Activated CD4-positive, alpha-beta memory T cell treated with anti-CD3 and anti-CD28 coated beads for 36 hours (primary cell): ENCODE measurements at regions not wholly inside any gene's neighbourhood (a gene's known extent, or its start where the extent isn't known, plus 50 kb on each side); places are given as distances from the start of the nearest gene placed in this dataset.

Source experiments
- CTCF ChIA-PET: fragments of 350-600 bp; sonication (Branson Sonifier 250); formaldehyde crosslinking; loops from one replicate; lab custom pipeline; 2021; ENCODE audit warnings: antibody characterized with exemption, inconsistent platforms; lab: Charles Lee
- POLR2A ChIA-PET: fragments of 350-600 bp; sonication (Branson Sonifier 250); formaldehyde crosslinking; loops from one replicate; lab custom pipeline; 2021; ENCODE audit warnings: antibody characterized with exemption; lab: Charles Lee
- DNase-seq: peaks from one replicate; pipeline ENCODE4 v3.0.0-alpha.2; 2020
- H3K27ac Mint-ChIP-seq: one replicate; pipeline ENCODE4 v1.8.0; 2021; ENCODE audit warnings: mixed read lengths
- H3K27me3 Mint-ChIP-seq: one replicate; pipeline ENCODE4 v1.8.0; 2021; ENCODE audit warnings: mixed read lengths
- H3K36me3 Mint-ChIP-seq: one replicate; pipeline ENCODE4 v1.8.0; 2021; ENCODE audit warnings: mixed read lengths
- H3K4me1 Mint-ChIP-seq: one replicate; pipeline ENCODE4 v1.8.0; 2021; ENCODE audit warnings: low read depth, mixed read lengths
- H3K4me3 Mint-ChIP-seq: one replicate; pipeline ENCODE4 v1.8.0; 2021; ENCODE audit warnings: mild to moderate bottlenecking, mixed read lengths
- H3K9me3 Mint-ChIP-seq: one replicate; pipeline ENCODE4 v1.8.0; 2021; ENCODE audit warnings: mixed read lengths
- intact Hi-C: fragments of 100-400 bp; cut with micrococcal nuclease; formaldehyde crosslinking; loops from one replicate; pipeline ENCODE4 v1.15.1; 2023

DNA sequence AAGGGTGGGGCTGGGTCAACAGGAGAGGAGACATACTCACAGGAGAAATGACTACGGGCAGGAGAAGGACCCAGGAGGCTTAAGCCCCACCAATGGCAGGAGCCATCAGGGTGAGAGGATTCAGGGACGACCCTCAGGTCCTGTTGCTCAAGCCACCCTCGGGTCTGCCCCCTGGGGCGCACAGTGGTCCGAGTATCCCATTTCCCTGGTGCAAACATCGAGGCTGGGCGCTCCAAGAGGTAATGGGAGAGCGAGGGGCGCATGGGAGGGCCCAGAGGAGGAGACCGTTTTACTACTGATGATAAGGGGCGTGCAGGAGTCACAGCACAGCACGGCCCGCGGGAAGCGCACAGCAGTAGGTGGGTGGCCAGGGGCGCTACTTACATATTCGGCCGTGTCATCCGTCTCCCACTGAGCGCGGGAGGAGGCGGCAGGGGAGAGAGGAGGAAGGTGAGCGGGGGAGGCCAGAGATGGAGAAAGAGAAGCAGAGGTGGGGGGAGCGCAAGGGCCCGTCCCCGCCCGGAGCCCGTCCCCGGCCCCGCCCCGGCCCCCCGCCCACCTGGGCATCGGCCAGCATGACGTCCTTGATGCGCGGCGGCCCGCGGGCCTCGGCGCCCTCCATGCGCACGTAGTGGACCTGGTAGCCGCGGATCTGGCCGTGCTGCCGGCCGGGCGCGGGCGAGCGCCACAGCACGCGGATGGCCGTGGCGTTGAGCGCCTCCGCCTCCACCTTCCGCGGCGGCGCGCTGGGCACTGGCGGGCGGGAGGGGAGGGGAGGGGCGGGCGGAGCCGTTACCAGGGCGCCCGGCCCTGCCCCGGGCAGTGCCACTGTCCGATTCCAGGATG is 111.5 kb downstream of the PTPRS start:
- H3K4me3 Mint-ChIP-seq: no peak overlapping the region
- ChIA-PET CTCF (no interaction called here), POLR2A (no interaction called here)
- H3K9me3 Mint-ChIP-seq: no peaks in the 10 kb centered on the region
- H3K27me3 Mint-ChIP-seq: peaks cover 17% of the 10 kb centered on the region
- H3K4me1 Mint-ChIP-seq: peaks cover 7% of the 10 kb centered on the region
- no peak for DNase-seq
- intact Hi-C loops: no loop called here
- no peaks in the 10 kb centered on the region for H3K36me3 Mint-ChIP-seq
- no peak overlapping the region for H3K27ac Mint-ChIP-seq

DNA sequence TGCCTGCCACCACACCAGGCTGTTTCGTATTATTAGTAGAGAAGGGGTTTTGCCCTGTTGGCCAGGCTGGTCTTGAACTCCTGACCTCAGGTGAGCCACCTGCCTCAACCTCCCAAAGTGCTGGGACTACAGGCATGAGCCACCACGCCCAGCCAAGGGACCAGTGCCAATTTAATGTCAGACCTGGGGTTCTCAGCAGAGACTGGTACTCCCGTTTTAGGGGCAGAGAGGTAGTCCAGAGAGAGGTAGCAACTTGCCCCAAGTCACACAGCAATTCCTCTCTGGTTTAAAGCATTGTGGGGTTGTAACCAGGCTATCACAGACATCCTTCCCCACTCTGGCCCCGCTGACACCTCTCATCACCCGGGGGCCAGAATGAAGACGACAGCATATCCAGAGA is 112.1 kb downstream of the PTPRS start:
- CTCF ChIA-PET: no interaction called here
- intact Hi-C loops: no loop called here
- Mint-ChIP-seq H3K4me1 (peaks cover 7% of the 10 kb centered on the region), H3K36me3 (no peaks in the 10 kb centered on the region), H3K27me3 (peaks cover 17% of the 10 kb centered on the region), H3K27ac (no peak overlapping the region), H3K9me3 (no peaks in the 10 kb centered on the region), H3K4me3 (no peak overlapping the region)
- POLR2A ChIA-PET: no interaction called here
- no peak for DNase-seq

DNA sequence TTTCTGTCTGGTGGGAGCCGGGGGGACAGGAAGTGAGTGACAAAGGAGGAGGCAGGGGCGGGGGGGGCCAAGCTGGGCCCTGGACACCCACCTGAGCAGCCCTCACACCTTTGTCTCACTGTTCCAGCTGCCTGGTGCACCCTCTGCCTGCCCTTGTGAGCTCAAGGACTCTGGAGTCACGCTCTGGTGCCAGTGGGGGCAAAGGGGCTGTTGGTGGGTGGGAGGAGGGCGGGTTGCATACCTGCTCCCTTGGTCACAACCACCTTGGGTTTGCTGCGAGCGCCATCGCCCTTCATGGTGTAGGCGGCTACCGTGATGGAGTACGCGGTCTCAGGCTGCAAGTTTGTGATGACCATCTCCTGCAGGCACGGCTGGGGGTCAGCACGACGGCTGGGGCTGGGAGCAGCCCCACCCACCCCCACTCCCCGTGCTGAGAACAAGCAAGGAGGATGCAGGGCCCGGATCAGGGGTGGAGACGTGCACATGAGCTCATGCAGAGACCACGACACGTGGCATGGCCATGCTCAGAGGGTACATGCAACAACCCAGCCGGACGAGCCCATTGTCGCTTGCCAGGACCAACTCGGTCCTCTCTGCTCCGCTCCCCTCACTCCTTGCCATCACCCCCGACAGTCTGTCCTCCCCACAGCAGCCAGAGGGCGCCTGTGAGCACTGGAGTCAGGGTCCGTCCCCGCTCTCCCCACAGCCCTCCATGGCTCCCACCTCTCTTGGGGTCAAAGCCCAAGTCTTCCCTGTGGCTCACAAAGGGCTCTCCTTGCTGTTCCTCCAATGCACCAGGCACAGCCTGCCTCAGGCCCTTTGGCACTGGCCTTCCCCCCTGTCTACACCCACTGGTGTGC is 114.9 kb downstream of the PTPRS start:
- DNase-seq: peak; percentile 24
- Mint-ChIP-seq H3K4me1 (peaks cover 7% of the 10 kb centered on the region), H3K27me3 (peaks cover 17% of the 10 kb centered on the region), H3K4me3 (no peak overlapping the region), H3K36me3 (no peaks in the 10 kb centered on the region), H3K27ac (no peak overlapping the region), H3K9me3 (no peaks in the 10 kb centered on the region)
- ChIA-PET POLR2A (no interaction called here), CTCF (no interaction called here)
- intact Hi-C loops: no loop called here

DNA sequence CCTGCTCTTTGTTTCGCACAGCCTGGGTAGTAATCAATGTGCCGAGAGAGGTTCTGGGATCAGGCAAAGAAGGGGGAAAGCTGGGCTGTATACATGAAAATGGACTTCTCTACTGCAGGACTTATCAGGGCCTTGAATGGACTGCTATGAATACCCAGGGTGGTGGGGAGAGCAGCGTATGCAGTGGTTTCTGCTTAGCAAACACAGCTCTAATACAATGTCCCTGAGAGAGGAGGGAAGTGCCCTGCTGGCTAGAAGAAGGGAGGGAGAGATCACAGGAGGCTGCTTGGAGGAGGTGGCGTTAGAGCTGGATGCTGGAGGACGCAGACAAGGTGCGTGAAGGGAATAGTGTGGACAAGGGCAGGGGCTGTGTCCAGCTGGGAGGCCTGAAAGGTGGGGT is 116.1 kb downstream of the PTPRS start:
- intact Hi-C loops: no loop called here
- no peak for DNase-seq
- POLR2A ChIA-PET: no interaction called here
- CTCF ChIA-PET: no interaction called here
- Mint-ChIP-seq H3K27me3 (peaks cover 13% of the 10 kb centered on the region), H3K4me3 (no peak overlapping the region), H3K36me3 (no peaks in the 10 kb centered on the region), H3K9me3 (no peaks in the 10 kb centered on the region), H3K27ac (no peak overlapping the region), H3K4me1 (peaks cover 4% of the 10 kb centered on the region)

DNA sequence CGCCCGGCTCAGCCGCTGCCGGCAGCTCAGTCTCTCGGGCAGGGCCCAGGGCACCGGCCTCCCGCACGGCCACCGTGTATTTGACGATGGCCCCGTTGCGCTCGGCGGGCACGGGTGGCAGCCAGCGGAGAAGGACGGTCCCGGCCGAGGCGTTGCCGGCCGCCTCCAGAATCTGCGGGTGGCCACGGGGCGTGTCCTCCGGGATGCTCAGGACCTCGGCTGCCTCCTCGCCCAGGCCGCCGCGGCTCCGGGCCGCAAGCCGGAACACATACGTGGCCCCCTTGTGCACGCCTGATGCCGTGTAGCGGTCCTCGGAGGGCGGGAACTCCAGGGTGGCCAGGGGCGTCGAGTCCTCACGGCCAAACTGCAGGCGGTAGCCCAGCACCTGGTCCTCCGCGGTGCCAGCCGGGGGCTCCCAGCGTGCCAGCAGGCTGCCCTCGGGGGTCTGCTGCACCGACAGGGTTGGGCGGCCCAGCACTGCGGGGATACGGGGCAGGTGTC is 117.7 kb downstream of the PTPRS start:
- Mint-ChIP-seq H3K36me3 (no peaks in the 10 kb centered on the region), H3K9me3 (no peaks in the 10 kb centered on the region), H3K4me1 (no peaks in the 10 kb centered on the region), H3K27me3 (peaks cover 7% of the 10 kb centered on the region), H3K27ac (no peak overlapping the region), H3K4me3 (no peak overlapping the region)
- ChIA-PET POLR2A (no interaction called here), CTCF (no interaction called here)
- DNase-seq: no peak
- intact Hi-C loops: no loop called here

DNA sequence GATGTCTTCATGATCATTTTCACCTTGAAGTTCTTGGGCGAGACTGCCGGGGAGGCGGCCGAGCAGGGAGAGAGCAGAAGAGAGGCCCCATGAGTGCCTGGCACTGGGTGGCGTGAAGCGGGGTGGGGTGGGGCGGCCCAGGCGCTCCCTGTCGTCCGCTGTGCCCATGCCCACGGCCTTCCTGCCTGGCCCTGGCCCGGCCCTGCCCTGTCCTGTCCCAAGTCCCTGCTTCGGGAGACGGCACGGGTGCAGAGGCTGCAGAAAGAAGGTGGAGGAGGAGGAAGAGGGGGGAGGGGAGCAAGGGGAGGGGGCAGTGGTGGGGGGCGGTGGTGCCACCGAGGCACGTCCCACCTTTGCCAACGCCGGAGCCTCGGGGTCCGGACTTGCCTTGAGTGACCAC is 118.4 kb downstream of the PTPRS start:
- CTCF ChIA-PET: interaction anchor here (0.9 kb wide), 1 partner anchor 174 kb away, joined by 3 read pairs; no protein-coding TSS in a partner anchor
- H3K4me3 Mint-ChIP-seq: no peak overlapping the region

DNA sequence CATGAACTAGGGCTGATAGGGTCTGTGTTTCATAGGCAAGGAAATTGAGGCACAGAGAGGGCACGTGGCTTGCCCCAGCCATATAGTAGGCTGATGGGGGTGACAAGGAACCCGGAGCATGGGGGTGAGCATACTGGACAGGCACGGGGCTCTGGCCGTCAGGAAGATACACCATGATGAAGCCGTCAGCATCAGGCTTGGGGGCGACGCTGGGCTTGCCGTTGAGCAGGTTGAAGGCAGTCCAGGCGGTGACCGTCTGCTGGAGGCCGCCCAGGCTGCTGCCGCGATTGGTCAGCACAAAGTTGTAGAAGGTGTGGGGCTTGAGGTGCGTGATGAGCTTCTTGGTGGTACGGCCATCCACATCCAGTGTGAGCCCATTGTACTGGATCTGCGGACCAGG is 119.7 kb downstream of the PTPRS start:
- Mint-ChIP-seq H3K27ac (no peak overlapping the region), H3K4me3 (no peak overlapping the region), H3K9me3 (no peaks in the 10 kb centered on the region), H3K27me3 (peaks cover 3% of the 10 kb centered on the region), H3K36me3 (no peaks in the 10 kb centered on the region), H3K4me1 (no peaks in the 10 kb centered on the region)
- intact Hi-C loops: no loop called here
- POLR2A ChIA-PET: no interaction called here
- CTCF ChIA-PET: no interaction called here
- no peak for DNase-seq

More for the DNA sequence above, 118.4 kb downstream of the PTPRS start:
- intact Hi-C loops: no loop called here
- DNase-seq: no peak
- no peak overlapping the region for H3K27ac Mint-ChIP-seq
- peaks cover 3% of the 10 kb centered on the region for H3K27me3 Mint-ChIP-seq
- no peaks in the 10 kb centered on the region for H3K36me3 Mint-ChIP-seq
- POLR2A ChIA-PET: no interaction called here
- no peaks in the 10 kb centered on the region for H3K4me1 Mint-ChIP-seq
- no peaks in the 10 kb centered on the region for H3K9me3 Mint-ChIP-seq

DNA sequence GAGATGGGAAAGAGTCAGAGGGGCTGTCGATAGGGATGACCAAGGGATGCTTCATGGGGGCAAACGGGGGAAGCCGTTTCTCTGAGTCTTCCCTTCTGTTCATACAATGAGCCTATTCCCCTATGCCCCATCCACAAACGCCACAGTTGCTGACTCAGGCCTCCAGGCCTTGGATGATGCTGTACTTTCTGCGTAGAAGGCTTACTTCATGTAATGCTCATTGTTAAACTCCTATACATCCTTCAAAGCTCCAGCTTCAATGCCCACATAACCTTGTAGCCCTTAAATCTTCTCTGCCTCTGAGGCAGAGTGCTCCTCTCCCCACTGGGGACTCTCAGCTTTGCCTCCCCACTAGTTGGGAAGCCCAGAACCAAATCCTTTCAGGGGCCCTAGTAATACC is 120.3 kb downstream of the PTPRS start:
- Mint-ChIP-seq H3K27ac (no peak overlapping the region), H3K27me3 (peaks cover 3% of the 10 kb centered on the region), H3K4me3 (no peak overlapping the region), H3K36me3 (no peaks in the 10 kb centered on the region), H3K4me1 (no peaks in the 10 kb centered on the region), H3K9me3 (no peaks in the 10 kb centered on the region)
- POLR2A ChIA-PET: no interaction called here
- intact Hi-C loops: no loop called here
- CTCF ChIA-PET: no interaction called here
- DNase-seq: no peak

DNA sequence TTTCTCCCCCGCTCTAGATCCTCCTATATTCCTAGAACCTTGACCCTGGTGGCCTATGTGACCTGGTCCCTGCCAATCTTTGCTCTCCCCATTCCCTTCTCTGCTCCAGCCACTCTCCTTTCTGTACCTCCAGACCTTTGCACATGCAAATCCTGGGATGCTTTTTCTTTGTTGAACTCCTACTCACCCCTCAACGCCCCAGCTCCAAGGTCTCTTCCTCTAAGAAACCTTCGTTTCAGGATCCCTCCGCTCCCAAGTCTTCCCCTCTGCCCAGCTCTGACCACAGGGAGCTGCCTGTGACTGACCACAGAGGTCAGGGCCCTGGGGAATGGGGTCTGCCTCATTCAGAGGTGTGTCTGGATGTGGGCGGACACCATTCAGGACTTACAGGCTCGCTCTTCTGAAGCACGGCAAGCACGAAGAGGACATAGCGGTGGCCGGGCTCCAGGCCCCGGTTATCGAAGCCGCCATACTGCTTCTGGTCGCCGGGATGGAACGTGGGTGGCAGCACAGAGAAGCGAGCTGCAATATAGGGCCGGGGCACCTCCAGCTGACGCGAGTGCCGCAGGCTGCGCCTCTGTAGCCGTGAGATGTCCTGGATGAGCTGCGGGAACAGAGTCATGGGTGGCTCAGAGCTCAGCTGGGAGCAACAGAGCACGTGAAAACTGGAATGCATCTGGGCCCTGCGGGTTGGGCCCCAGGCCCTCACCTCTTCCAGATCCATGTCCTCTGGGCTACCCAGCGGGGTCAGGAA is 120.9 kb downstream of the PTPRS start:
- ChIA-PET CTCF (no interaction called here), POLR2A (no interaction called here)
- intact Hi-C loops: no loop called here
- Mint-ChIP-seq H3K27me3 (peaks cover 3% of the 10 kb centered on the region), H3K4me3 (no peak overlapping the region), H3K27ac (no peak overlapping the region), H3K4me1 (no peaks in the 10 kb centered on the region), H3K9me3 (no peaks in the 10 kb centered on the region), H3K36me3 (no peaks in the 10 kb centered on the region)
- DNase-seq: no peak

DNA sequence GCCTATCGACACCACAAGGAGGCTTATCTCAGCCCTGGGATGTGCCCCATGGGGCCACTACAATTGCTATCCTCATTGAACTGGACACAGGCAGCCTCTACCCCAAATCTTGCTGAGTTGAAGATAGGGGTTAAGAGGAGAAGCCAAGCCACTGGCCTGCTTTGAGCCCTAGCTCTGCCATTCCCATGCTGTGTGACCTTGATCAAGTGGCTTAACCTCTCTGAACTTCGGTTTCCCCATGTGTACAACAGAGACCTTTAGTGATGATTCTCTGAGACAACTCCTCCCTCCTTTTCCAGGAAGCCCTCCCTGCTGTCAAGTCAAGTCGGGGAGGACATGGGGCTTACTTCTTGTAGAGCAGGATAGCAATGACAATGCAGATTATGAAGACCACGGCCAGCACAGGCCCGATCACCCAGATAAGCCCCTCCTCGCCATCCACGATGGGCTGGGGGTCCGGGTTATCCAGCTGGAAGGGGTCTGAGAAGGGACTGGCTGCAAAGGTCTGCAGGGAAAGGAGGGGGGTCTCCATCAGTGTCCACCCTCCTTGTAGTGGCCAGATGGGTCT is 121.6 kb downstream of the PTPRS start:
- H3K4me3 Mint-ChIP-seq: no peak overlapping the region
- intact Hi-C loops: no loop called here
- no peaks in the 10 kb centered on the region for H3K27me3 Mint-ChIP-seq
- H3K36me3 Mint-ChIP-seq: no peaks in the 10 kb centered on the region
- no peak for DNase-seq
- H3K4me1 Mint-ChIP-seq: no peaks in the 10 kb centered on the region
- H3K27ac Mint-ChIP-seq: no peak overlapping the region
- ChIA-PET POLR2A (no interaction called here), CTCF (no interaction called here)
- H3K9me3 Mint-ChIP-seq: no peaks in the 10 kb centered on the region

DNA sequence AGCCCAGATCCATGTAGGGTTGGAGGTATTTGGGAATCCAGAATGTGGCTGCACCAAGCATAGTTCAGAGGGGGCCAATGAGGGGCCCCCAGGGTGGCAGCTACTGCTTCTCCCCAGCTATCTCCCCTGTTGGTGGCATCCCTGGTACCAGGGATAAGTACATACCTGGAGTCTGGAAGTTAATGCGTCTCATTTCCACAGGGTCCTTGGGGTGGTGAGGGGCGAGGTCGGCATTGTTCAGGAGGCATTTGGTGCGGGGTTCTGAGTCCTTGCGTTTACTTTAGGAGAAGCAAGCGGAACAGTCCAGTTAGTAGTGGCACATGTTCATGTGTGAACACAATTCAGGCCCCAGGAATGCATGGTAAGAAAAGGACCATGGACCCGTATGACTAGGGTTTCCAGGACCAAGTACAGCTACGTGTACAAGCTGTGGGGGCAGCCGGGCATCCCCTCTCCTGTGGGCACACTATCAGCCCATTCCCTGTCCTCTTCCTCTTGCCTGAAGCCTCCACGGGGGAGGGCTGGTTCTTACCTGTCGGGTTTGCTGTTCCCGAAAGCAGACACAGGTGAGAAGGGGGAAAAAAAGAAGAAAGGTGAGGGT is 122.3 kb downstream of the PTPRS start:
- Mint-ChIP-seq H3K4me3 (no peak overlapping the region), H3K27me3 (no peaks in the 10 kb centered on the region), H3K9me3 (no peaks in the 10 kb centered on the region), H3K36me3 (no peaks in the 10 kb centered on the region), H3K4me1 (no peaks in the 10 kb centered on the region), H3K27ac (no peak overlapping the region)
- POLR2A ChIA-PET: no interaction called here
- intact Hi-C loops: no loop called here
- no peak for DNase-seq
- CTCF ChIA-PET: no interaction called here
